ENCODE measurements at regions not wholly inside any gene's neighbourhood (a gene's known extent, or its start where the extent isn't known, plus 50 kb on each side); places are given as distances from the start of the nearest gene placed in this dataset.

DNA sequence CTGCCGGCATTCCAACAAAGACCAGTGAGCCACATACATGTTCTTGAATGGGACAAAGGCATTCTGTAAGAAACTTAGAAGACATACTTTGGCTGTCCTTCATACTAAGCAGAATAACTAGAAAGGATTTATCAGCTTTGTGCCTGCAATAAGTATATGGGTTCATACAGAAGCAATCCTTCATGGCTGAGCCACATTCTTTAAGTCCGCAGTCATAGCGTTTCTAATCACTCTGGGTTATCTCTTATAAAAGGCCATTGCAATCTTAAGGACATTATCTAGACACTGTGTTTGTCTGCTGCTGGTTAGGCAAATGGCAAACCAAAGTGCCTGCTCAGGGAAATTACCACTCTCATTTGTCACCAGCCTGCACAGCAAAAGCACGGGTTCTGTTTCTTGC lies 488.4 kb downstream of the ACTR3B start:
- Histone ChIP-seq H3K4me1 (ENCODE audit: control insufficient read depth, insufficient read depth, low read length) (no peaks in the 10 kb centered on the region), H3K27me3 (ENCODE audit: control insufficient read depth, insufficient read depth, low read length) (no peaks in the 10 kb centered on the region), H3K27ac (ENCODE audit: low read length) (no peak overlapping the region), H3K36me3 (ENCODE audit: control insufficient read depth, insufficient read depth, low read length) (no peaks in the 10 kb centered on the region), H3K4me3 (ENCODE audit: low read length) (no peak overlapping the region), H3K9me3 (ENCODE audit: control insufficient read depth, low read depth, low read length) (no peaks in the 10 kb centered on the region)
- DNase-seq, result no peak
- no CpG with 5 or more reads among the region's 4 CpGs for WGBS (ENCODE audit: insufficient coverage, low lambda C conversion rate)

DNA sequence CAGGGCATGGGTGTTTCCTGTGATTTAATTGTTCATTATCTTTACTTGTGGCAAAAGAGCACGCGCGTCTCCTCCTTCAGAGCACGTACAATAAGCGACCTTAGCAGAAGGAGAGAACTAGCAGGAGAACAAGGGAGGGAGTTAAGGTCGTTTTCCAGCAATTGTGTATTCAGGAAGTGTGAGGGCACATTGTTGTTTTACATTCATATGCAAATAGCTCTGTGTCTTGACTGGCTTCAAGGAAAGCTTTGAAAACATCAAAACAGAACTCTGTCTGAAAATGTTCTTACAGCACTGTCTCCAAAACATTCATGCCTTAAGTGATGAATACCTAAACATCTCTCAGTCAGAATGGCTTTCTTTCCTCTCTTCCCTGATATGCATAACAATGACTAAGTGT lies 499.1 kb downstream of the ACTR3B start:
- no peaks in the 10 kb centered on the region for H3K27me3 ChIP-seq (ENCODE audit: control insufficient read depth, insufficient read depth, low read length)
- no peaks in the 10 kb centered on the region for H3K36me3 ChIP-seq (ENCODE audit: control insufficient read depth, insufficient read depth, low read length)
- H3K4me1 ChIP-seq (ENCODE audit: control insufficient read depth, insufficient read depth, low read length), result no peaks in the 10 kb centered on the region
- no peak for DNase-seq
- no peaks in the 10 kb centered on the region for H3K9me3 ChIP-seq (ENCODE audit: control insufficient read depth, low read depth, low read length)
- WGBS (ENCODE audit: insufficient coverage, low lambda C conversion rate), result no CpG with 5 or more reads among the region's 6 CpGs
- no peak overlapping the region for H3K4me3 ChIP-seq (ENCODE audit: low read length)
- no peak overlapping the region for H3K27ac ChIP-seq (ENCODE audit: low read length)

DNA sequence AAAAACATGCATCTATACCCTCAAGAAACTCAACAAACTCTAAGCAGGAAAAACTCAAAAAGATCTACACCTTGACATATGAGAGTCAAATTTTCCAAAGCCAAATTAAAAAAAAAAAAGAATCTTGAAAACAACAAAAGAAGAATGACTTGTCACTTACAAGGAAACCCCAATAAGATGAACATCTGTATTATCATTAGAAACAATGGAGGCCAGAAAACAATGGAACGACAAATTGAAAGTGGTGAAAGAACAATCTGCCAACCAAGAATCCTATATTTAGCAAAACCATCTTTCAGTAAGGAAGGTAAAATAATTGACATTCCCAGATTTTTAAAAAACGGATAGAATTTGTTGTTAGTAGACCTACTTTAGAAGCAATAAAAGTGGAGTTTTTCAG lies 516.8 kb downstream of the ACTR3B start:
- Histone ChIP-seq H3K27ac (ENCODE audit: low read length) (no peak overlapping the region), H3K9me3 (ENCODE audit: control insufficient read depth, low read depth, low read length) (peaks cover 8% of the 10 kb centered on the region), H3K4me1 (ENCODE audit: control insufficient read depth, insufficient read depth, low read length) (no peaks in the 10 kb centered on the region), H3K27me3 (ENCODE audit: control insufficient read depth, insufficient read depth, low read length) (no peaks in the 10 kb centered on the region), H3K36me3 (ENCODE audit: control insufficient read depth, insufficient read depth, low read length) (no peaks in the 10 kb centered on the region), H3K4me3 (ENCODE audit: low read length) (no peak overlapping the region)
- no peak for DNase-seq
- 90% methylated on average over 2 of the region's 2 CpGs for WGBS (ENCODE audit: insufficient coverage, low lambda C conversion rate)

DNA sequence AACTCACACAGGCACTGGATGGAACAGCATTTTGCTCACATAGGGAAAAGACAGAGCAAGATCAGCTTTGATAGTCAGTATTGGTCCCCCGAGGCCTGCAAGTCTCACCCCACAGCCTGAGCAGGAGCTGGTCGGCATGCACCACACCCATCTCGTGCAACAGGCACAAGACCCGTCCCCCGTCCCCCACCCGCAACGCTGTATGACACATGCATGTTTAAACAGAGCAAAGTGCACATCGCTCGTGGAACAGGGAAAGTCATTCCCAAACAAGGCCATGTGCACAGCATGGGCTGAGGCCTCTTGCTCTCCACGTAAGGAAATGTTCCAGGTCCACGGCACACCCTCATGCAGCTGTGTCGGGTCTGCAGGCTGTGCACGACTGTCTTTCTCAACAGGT lies 527.2 kb downstream of the ACTR3B start:
- no peaks in the 10 kb centered on the region for H3K27me3 ChIP-seq (ENCODE audit: control insufficient read depth, insufficient read depth, low read length)
- no peak overlapping the region for H3K4me3 ChIP-seq (ENCODE audit: low read length)
- no CpG with 5 or more reads among the region's 13 CpGs for WGBS (ENCODE audit: insufficient coverage, low lambda C conversion rate)
- peaks cover 4% of the 10 kb centered on the region for H3K9me3 ChIP-seq (ENCODE audit: control insufficient read depth, low read depth, low read length)
- no peak overlapping the region for H3K27ac ChIP-seq (ENCODE audit: low read length)
- H3K4me1 ChIP-seq (ENCODE audit: control insufficient read depth, insufficient read depth, low read length), result no peaks in the 10 kb centered on the region
- H3K36me3 ChIP-seq (ENCODE audit: control insufficient read depth, insufficient read depth, low read length), result no peaks in the 10 kb centered on the region
- DNase-seq, result no peak

DNA sequence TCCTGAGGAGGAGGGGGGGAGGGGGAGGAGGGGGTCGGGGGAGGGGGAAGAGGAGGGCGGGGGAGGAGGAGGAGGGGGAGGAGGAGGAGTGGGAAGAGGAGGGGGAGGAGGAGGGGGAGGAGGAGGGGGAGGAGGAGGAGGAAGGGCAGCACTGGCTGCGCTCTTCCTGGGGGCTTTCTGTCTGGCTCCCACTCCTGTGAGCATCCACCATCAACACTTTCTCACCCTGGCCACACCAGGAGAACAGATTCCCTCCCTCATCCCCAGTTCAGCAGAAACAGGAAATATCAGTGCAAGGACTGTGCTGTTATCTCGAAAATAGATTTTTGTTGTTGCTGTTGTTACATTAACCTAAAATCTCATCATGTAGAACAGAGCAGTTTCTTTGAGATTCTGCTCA lies 530.5 kb downstream of the ACTR3B start:
- Histone ChIP-seq H3K27me3 (ENCODE audit: control insufficient read depth, insufficient read depth, low read length) (no peaks in the 10 kb centered on the region), H3K27ac (ENCODE audit: low read length) (no peak overlapping the region), H3K36me3 (ENCODE audit: control insufficient read depth, insufficient read depth, low read length) (no peaks in the 10 kb centered on the region), H3K9me3 (ENCODE audit: control insufficient read depth, low read depth, low read length) (peaks cover 4% of the 10 kb centered on the region), H3K4me3 (ENCODE audit: low read length) (no peak overlapping the region), H3K4me1 (ENCODE audit: control insufficient read depth, insufficient read depth, low read length) (no peaks in the 10 kb centered on the region)
- DNase-seq, result no peak
- no CpG with 5 or more reads among the region's 4 CpGs for WGBS (ENCODE audit: insufficient coverage, low lambda C conversion rate)

DNA sequence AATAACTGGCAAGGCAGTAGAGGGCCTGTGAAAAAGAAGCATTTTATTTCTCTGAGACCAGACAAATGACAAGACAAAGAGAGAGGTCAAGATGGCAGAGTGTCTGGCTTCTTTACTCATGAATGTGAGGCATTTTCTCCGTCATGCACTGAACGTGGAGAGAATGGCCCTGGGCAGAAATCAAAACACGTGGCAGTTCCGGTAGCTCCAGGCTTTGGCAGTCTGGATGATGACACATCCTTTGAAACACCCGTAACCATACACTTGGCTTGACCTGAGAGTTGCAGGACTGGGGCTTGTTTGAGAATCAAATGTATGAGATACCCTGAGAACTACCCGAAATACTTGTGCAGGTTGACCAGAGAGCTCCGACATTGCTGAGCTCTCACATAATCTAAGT lies 537.6 kb downstream of the ACTR3B start:
- WGBS (ENCODE audit: insufficient coverage, low lambda C conversion rate), result no CpG with 5 or more reads among the region's 7 CpGs
- H3K27me3 ChIP-seq (ENCODE audit: control insufficient read depth, insufficient read depth, low read length), result no peaks in the 10 kb centered on the region
- no peak overlapping the region for H3K4me3 ChIP-seq (ENCODE audit: low read length)
- DNase-seq, result no peak
- H3K27ac ChIP-seq (ENCODE audit: low read length), result no peak overlapping the region
- no peaks in the 10 kb centered on the region for H3K9me3 ChIP-seq (ENCODE audit: control insufficient read depth, low read depth, low read length)
- H3K4me1 ChIP-seq (ENCODE audit: control insufficient read depth, insufficient read depth, low read length), result no peaks in the 10 kb centered on the region
- H3K36me3 ChIP-seq (ENCODE audit: control insufficient read depth, insufficient read depth, low read length), result no peaks in the 10 kb centered on the region

DNA sequence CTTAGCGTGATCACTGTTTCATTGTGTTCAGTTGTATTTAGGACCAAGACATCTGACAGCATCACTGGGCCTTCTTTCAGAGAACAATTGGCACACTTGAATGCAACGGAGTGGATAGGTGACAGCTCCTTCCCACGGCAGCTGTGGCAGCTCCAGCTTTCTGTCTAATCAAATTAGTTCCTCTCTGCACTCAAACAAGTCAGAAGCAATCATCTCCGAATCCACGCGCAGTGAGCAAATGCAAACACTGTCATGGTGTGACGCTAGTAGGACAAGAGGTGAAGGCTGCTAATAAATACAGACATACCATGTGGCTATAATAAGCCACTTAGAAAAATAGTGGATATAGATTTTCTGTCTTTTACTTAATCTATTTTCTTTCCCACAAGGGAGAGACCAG lies 542.4 kb downstream of the ACTR3B start:
- Histone ChIP-seq H3K9me3 (ENCODE audit: control insufficient read depth, low read depth, low read length) (no peaks in the 10 kb centered on the region), H3K36me3 (ENCODE audit: control insufficient read depth, insufficient read depth, low read length) (no peaks in the 10 kb centered on the region), H3K27ac (ENCODE audit: low read length) (no peak overlapping the region), H3K4me3 (ENCODE audit: low read length) (no peak overlapping the region), H3K4me1 (ENCODE audit: control insufficient read depth, insufficient read depth, low read length) (no peaks in the 10 kb centered on the region), H3K27me3 (ENCODE audit: control insufficient read depth, insufficient read depth, low read length) (no peaks in the 10 kb centered on the region)
- no CpG with 5 or more reads among the region's 7 CpGs for WGBS (ENCODE audit: insufficient coverage, low lambda C conversion rate)
- DNase-seq, result no peak

DNA sequence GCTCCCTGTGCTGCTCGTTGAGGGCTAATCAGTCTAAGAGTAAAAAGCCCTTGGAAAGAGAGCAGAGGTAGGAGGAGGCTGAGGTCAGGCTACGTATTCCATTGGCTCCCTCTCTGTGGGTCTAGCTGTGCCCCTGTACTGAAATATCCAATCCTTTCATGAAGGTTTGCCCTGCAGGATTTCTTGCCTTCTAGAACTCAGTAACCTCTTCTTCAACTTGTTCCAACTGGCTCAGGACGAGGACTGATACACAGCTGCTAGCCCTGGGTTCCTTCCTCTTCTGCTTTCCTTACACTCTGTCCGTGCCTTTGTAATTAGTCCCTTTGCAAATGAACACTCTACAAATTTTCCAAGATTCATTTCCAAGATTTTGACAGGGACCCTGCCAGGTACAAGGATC lies 560.5 kb downstream of the ACTR3B start:
- Histone ChIP-seq H3K9me3 (ENCODE audit: control insufficient read depth, low read depth, low read length) (peaks cover 11% of the 10 kb centered on the region), H3K36me3 (ENCODE audit: control insufficient read depth, insufficient read depth, low read length) (no peaks in the 10 kb centered on the region), H3K4me1 (ENCODE audit: control insufficient read depth, insufficient read depth, low read length) (no peaks in the 10 kb centered on the region), H3K27me3 (ENCODE audit: control insufficient read depth, insufficient read depth, low read length) (no peaks in the 10 kb centered on the region), H3K4me3 (ENCODE audit: low read length) (no peak overlapping the region), H3K27ac (ENCODE audit: low read length) (no peak overlapping the region)
- DNase-seq, result no peak
- WGBS (ENCODE audit: insufficient coverage, low lambda C conversion rate), result 0% methylated on average over 1 of the region's 4 CpGs

DNA sequence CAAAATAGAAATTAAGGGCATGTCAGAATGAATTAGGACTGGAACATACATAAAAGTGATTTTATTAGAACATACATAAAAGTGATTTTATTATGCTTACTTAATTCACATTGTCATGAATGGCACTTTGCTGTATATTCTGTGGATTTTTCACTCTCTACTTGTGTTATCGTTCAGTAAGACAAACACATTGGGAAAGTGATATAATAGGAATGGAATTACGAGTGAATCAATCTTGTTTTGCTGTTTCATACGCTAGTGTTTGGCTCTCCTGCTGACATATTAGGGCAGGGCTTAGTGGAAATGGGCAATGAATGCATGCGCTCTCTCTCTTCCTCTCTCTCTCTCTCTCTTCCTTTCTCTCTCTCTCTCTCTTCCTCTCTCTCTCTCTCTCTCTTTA lies 561.1 kb downstream of the ACTR3B start:
- peaks cover 8% of the 10 kb centered on the region for H3K9me3 ChIP-seq (ENCODE audit: control insufficient read depth, low read depth, low read length)
- no peaks in the 10 kb centered on the region for H3K27me3 ChIP-seq (ENCODE audit: control insufficient read depth, insufficient read depth, low read length)
- no peak overlapping the region for H3K27ac ChIP-seq (ENCODE audit: low read length)
- whole genome bisulfite sequencing (ENCODE audit: insufficient coverage, low lambda C conversion rate), result no CpG with 5 or more reads among the region's 4 CpGs
- no peak for DNase-seq
- H3K36me3 ChIP-seq (ENCODE audit: control insufficient read depth, insufficient read depth, low read length), result no peaks in the 10 kb centered on the region
- H3K4me3 ChIP-seq (ENCODE audit: low read length), result no peak overlapping the region
- no peaks in the 10 kb centered on the region for H3K4me1 ChIP-seq (ENCODE audit: control insufficient read depth, insufficient read depth, low read length)

DNA sequence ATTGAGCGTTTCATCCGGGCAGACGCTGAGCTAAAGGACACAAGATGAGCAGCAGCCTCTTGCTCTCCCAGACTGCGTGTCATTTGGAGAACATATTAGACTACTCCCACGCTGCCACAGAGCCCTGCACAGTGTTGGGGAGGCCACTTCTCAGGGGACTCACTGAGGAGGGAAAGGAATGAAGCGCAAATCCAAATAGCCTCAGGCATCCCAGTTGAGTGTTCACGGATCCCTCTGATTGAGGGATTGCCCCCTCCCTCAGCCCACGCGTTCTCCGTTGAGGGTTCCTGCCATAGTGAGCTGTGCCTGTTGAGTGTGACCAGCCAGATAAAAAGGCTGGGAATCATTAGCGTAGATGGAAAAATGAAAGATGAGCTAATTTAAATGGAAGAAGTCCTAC lies 563.4 kb downstream of the ACTR3B start:
- peaks cover 5% of the 10 kb centered on the region for H3K9me3 ChIP-seq (ENCODE audit: control insufficient read depth, low read depth, low read length)
- no peaks in the 10 kb centered on the region for H3K27me3 ChIP-seq (ENCODE audit: control insufficient read depth, insufficient read depth, low read length)
- H3K4me3 ChIP-seq (ENCODE audit: low read length), result no peak overlapping the region
- 100% methylated on average over 1 of the region's 11 CpGs for WGBS (ENCODE audit: insufficient coverage, low lambda C conversion rate)
- DNase-seq, result no peak
- H3K27ac ChIP-seq (ENCODE audit: low read length), result no peak overlapping the region
- H3K36me3 ChIP-seq (ENCODE audit: control insufficient read depth, insufficient read depth, low read length), result no peaks in the 10 kb centered on the region
- no peaks in the 10 kb centered on the region for H3K4me1 ChIP-seq (ENCODE audit: control insufficient read depth, insufficient read depth, low read length)

DNA sequence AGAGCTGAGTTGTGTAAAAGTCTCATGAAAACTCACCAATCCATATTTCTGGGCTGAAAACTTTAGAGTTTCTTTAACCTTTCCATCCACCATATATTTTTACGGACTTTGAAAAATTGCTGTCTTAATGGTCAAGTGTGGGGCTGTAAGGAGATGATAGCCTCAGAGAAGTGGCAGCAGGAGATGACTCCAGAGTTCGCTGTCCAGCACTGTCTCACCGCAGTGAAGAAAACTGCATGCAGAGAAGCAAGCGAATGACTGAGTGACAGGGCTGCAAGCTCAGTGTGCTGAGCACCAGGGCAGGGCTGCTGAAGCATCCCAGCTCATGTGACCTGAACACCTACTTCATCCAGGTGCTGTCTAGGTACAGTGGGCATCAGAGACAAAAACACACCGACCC lies 564.5 kb downstream of the ACTR3B start:
- Histone ChIP-seq H3K36me3 (ENCODE audit: control insufficient read depth, insufficient read depth, low read length) (no peaks in the 10 kb centered on the region), H3K9me3 (ENCODE audit: control insufficient read depth, low read depth, low read length) (peaks cover 5% of the 10 kb centered on the region)
- WGBS (ENCODE audit: insufficient coverage, low lambda C conversion rate), result no CpG with 5 or more reads among the region's 5 CpGs

More for the DNA sequence above, 564.5 kb downstream of the ACTR3B start:
- Histone ChIP-seq H3K27ac (ENCODE audit: low read length) (no peak overlapping the region), H3K4me1 (ENCODE audit: control insufficient read depth, insufficient read depth, low read length) (no peaks in the 10 kb centered on the region), H3K4me3 (ENCODE audit: low read length) (no peak overlapping the region), H3K27me3 (ENCODE audit: control insufficient read depth, insufficient read depth, low read length) (no peaks in the 10 kb centered on the region)
- no peak for DNase-seq

Data from large intestine (tissue), 3 donors.